GM12878 (cell line): ENCODE measurements at regions not wholly inside any gene's neighbourhood (a gene's known extent, or its start where the extent isn't known, plus 50 kb on each side); places are given as distances from the start of the nearest gene placed in this dataset.

Source experiments
- ATAC-seq: fragments of 200-7000 bp; cut with Tn5 transposase; 3 replicates; pipeline ENCODE4 v1.9.1; 2020; ENCODE audit warnings: mild to moderate bottlenecking, moderate library complexity
- BruUV-seq: library from RNA; stranded (reverse); fragments of 400-500 nt; replicated peaks from 2 replicates; lab custom pipeline; 2021; lab: Mats Ljungman, UMichigan
- CTCF ChIA-PET: fragments of 300-600 bp; sonication (Branson Sonifier 250); formaldehyde crosslinking; extraction: SDS; loops from one replicate; lab custom pipeline; 2021; ENCODE audit warnings: inconsistent platforms; lab: Yijun Ruan, JAX
- POLR2A ChIA-PET: fragments of 350-600 bp; formaldehyde crosslinking; extraction: SDS; loops from one replicate; lab custom pipeline; 2021; ENCODE audit warnings: inconsistent platforms; lab: Charles Lee
- RAD21 ChIA-PET: fragments of 300-600 bp; sonication (Branson Sonifier 250); formaldehyde crosslinking; loops from one replicate; lab custom pipeline; 2023; ENCODE audit warnings: antibody characterized with exemption; ENCODE audit not compliant: unreplicated experiment; lab: Charles Lee
- SMC1A ChIA-PET: fragments of 300-600 bp; sonication (Branson Sonifier 250); formaldehyde crosslinking; loops from one replicate; lab custom pipeline; 2023; ENCODE audit not compliant: unreplicated experiment, uncharacterized antibody; lab: Charles Lee
- DNase-seq: peaks from one replicate; pipeline ENCODE4 v3.0.0-alpha.2; 2011; ENCODE audit warnings: low read depth, low spot score
- FAIRE-seq: peaks from 3 replicates; lab custom pipeline; 2011; peaks lifted over from hg19 to GRCh38; lab: Jason Lieb, UNC
- H2AFZ ChIP-seq: 2 replicates; pipeline ENCODE4 v1.6.0; 2011; ENCODE audit warnings: low read depth, low read length, control low read depth; ENCODE audit not compliant: control insufficient read depth
- H3K27ac ChIP-seq: 2 replicates; pipeline ENCODE4 v1.5.1; 2011; ENCODE audit warnings: control low read depth; ENCODE audit not compliant: control insufficient read depth, insufficient read depth
- H3K27me3 ChIP-seq, 2 experiments: replicated peaks in 1 of 2; 2 replicates each; pipeline versions ENCODE4 v1.6.0 to v1.6.1; 2011; ENCODE audit warnings: low read length in 1 of 2; ENCODE audit not compliant: control insufficient read depth in 2 of 2, insufficient read depth in 2 of 2
- H3K36me3 ChIP-seq, 2 experiments: 2 replicates each; pipeline ENCODE4 v1.5.1; 2011; ENCODE audit warnings: low read length in 1 of 2; ENCODE audit not compliant: control insufficient read depth in 2 of 2, insufficient read depth in 2 of 2
- H3K4me1 ChIP-seq: 2 replicates; pipeline ENCODE4 v1.6.1; 2011; ENCODE audit warnings: mild to moderate bottlenecking, low read length, moderate library complexity, mixed read lengths; ENCODE audit not compliant: control insufficient read depth, insufficient read depth
- H3K4me2 ChIP-seq: 2 replicates; pipeline ENCODE4 v1.6.0; 2011; ENCODE audit warnings: control low read depth; ENCODE audit not compliant: control insufficient read depth, insufficient read depth
- H3K4me3 ChIP-seq: fragments of 200-600 bp; sonication (generic); 2 replicates; pipeline ENCODE4 v1.5.1; 2016
- H3K79me2 ChIP-seq: 2 replicates; pipeline ENCODE4 v1.6.0; 2011; ENCODE audit warnings: low read length; ENCODE audit not compliant: control insufficient read depth, insufficient read depth
- H3K9ac ChIP-seq: 2 replicates; pipeline ENCODE4 v1.8.0; 2011; ENCODE audit warnings: low read length, control low read depth, mixed read lengths; ENCODE audit not compliant: control insufficient read depth, insufficient read depth
- H3K9me3 ChIP-seq: replicated peaks from 3 replicates; pipeline ENCODE4 v1.5.1; 2011; ENCODE audit warnings: mild to moderate bottlenecking, low read length; ENCODE audit not compliant: control insufficient read depth, insufficient read depth
- H4K20me1 ChIP-seq: 2 replicates; pipeline ENCODE4 v1.6.0; 2011; ENCODE audit not compliant: control insufficient read depth, insufficient read depth
- BHLHE40 ChIP-seq, 2 experiments: fragments of 450-650 bp in 1 of 2; IDR thresholded peaks; 2 replicates each; pipeline ENCODE4 v1.6.1; 2011 to 2017; ENCODE audit warnings: low read depth in 2 of 2, borderline replicate concordance in 1 of 2, improper control_type of control experiment in 1 of 2, low read length in 1 of 2, mild to moderate bottlenecking in 1 of 2
- BMI1 ChIP-seq: fragments of 450-650 bp; IDR thresholded peaks from 2 replicates; pipeline ENCODE4 v1.6.1; 2016; ENCODE audit warnings: mild to moderate bottlenecking, moderate library complexity, borderline replicate concordance
- CUX1 ChIP-seq: IDR thresholded peaks from 2 replicates; pipeline ENCODE4 v1.6.1; 2012; ENCODE audit warnings: improper control_type of control experiment, low read depth, low read length; ENCODE audit not compliant: insufficient replicate concordance
- E4F1 ChIP-seq: fragments of 450-650 bp; IDR thresholded peaks from 2 replicates; pipeline ENCODE4 v1.6.1; 2018; ENCODE audit warnings: borderline replicate concordance, mild to moderate bottlenecking; ENCODE audit not compliant: partially characterized antibody
- HSF1 ChIP-seq: fragments of 150-350 bp; IDR thresholded peaks from 2 replicates; pipeline ENCODE4 v1.6.1; 2014; ENCODE audit warnings: mild to moderate bottlenecking, low read depth, low read length
- SIN3A ChIP-seq: IDR thresholded peaks from 2 replicates; pipeline ENCODE4 v1.6.1; 2012; ENCODE audit warnings: low read depth, low read length, improper control_type of control experiment
- SRF ChIP-seq, 2 experiments: IDR thresholded peaks; 2 replicates each; pipeline ENCODE4 v1.6.1; 2011; ENCODE audit warnings: low read depth in 2 of 2, low read length in 2 of 2, mild to moderate bottlenecking in 1 of 2, moderate library complexity in 1 of 2
- WGBS: methylation state at CpG from one replicate; pipeline ENCODE4 v1.1.6; 2016; ENCODE audit warnings: low lambda C conversion rate; ENCODE audit not compliant: insufficient replicate concordance, insufficient coverage; ENCODE audit errors: missing lambda C conversion rate; 5-methylcytosine and 5-hydroxymethylcytosine counted together
- in situ Hi-C: fragments of 300-500 bp; cut with MboI; formaldehyde crosslinking; loops from 9 replicates; pipeline ENCODE4 v1.14.3; 2018; ENCODE audit warnings: mixed read lengths
- intact Hi-C: fragments of 100-400 bp; cut with micrococcal nuclease; formaldehyde crosslinking; loops from one replicate; pipeline ENCODE4 v1.14.2; 2022; ENCODE audit not compliant: unreplicated experiment
- TF ChIP-seq, protein P1 (sequence below): fragments of 450-650 bp; IDR thresholded peaks from 2 replicates; pipeline ENCODE4 v1.6.1; 2018; ENCODE audit warnings: mild to moderate bottlenecking, low read depth, moderate library complexity; ENCODE audit not compliant: partially characterized antibody
- TF ChIP-seq, protein P2 (sequence below): IDR thresholded peaks from 2 replicates; pipeline ENCODE4 v1.6.1; 2012; ENCODE audit warnings: low read depth, low read length, improper control_type of control experiment

GRCh38 chr6:140905050-140905449, 1227.7 kb upstream of the GJE1 start:
- intact Hi-C loops, result no loop called here
- H3K4me1 ChIP-seq, result no peaks in the 10 kb centered on the region
- DNase-seq (no peak), ATAC-seq (no peak), FAIRE-seq (no peak)
- no peak overlapping the region for H2AFZ ChIP-seq
- H3K9me3 ChIP-seq, result peaks cover 2% of the 10 kb centered on the region; the same call in 2 of the 3 replicates
- no peak overlapping the region for H3K4me2 ChIP-seq
- in situ Hi-C loops, result no loop called here
- TF ChIP-seq BMI1 (no peak), BHLHE40 (IDR thresholded peaks at IDR 0.05; ENCODE audit: borderline replicate concordance in 1 of 2, low read depth in 2 of 2, low read length in 1 of 2) (no peak), SRF (IDR thresholded peaks at IDR 0.05; ENCODE audit: low read depth in 2 of 2, low read length in 2 of 2) (no peak), E4F1 (no peak), SIN3A (no peak), CUX1 (no peak), HSF1 (no peak)
- TF ChIP-seq, protein P1, sequence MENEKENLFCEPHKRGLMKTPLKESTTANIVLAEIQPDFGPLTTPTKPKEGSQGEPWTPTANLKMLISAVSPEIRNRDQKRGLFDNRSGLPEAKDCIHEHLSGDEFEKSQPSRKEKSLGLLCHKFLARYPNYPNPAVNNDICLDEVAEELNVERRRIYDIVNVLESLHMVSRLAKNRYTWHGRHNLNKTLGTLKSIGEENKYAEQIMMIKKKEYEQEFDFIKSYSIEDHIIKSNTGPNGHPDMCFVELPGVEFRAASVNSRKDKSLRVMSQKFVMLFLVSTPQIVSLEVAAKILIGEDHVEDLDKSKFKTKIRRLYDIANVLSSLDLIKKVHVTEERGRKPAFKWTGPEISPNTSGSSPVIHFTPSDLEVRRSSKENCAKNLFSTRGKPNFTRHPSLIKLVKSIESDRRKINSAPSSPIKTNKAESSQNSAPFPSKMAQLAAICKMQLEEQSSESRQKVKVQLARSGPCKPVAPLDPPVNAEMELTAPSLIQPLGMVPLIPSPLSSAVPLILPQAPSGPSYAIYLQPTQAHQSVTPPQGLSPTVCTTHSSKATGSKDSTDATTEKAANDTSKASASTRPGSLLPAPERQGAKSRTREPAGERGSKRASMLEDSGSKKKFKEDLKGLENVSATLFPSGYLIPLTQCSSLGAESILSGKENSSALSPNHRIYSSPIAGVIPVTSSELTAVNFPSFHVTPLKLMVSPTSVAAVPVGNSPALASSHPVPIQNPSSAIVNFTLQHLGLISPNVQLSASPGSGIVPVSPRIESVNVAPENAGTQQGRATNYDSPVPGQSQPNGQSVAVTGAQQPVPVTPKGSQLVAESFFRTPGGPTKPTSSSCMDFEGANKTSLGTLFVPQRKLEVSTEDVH, result no peak
- TF ChIP-seq, protein P2, sequence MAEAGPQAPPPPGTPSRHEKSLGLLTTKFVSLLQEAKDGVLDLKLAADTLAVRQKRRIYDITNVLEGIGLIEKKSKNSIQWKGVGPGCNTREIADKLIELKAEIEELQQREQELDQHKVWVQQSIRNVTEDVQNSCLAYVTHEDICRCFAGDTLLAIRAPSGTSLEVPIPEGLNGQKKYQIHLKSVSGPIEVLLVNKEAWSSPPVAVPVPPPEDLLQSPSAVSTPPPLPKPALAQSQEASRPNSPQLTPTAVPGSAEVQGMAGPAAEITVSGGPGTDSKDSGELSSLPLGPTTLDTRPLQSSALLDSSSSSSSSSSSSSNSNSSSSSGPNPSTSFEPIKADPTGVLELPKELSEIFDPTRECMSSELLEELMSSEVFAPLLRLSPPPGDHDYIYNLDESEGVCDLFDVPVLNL, result no peak
- POLR2A ChIA-PET, result no interaction called here
- H3K79me2 ChIP-seq, result no peaks in the 10 kb centered on the region
- H3K4me3 ChIP-seq, result no peak overlapping the region
- WGBS, result 0% methylated on average over 1 of the region's 1 CpG
- CTCF ChIA-PET, result no interaction called here
- BruUV-seq, result no TSS peak
- RAD21 ChIA-PET, result interaction anchor here (0.6 kb wide), 1 partner anchor 1512 kb away, joined by 3 read pairs; no protein-coding TSS in a partner anchor
- H3K27ac ChIP-seq, result no peak overlapping the region
- no peak overlapping the region for H3K9ac ChIP-seq
- H3K27me3 ChIP-seq, result no peaks in the 10 kb centered on the region
- no peaks in the 10 kb centered on the region for H3K36me3 ChIP-seq
- no peaks in the 10 kb centered on the region for H4K20me1 ChIP-seq
- SMC1A ChIA-PET, result no interaction called here
